ENCODE measurements at regions not wholly inside any gene's neighbourhood (a gene's known extent, or its start where the extent isn't known, plus 50 kb on each side); places are given as distances from the start of the nearest gene placed in this dataset.
A peak's percentile ranks its signal among the peaks of the same experiment; 100 is the strongest.
"Not testable (repeated sequence)": the region's sequence is repeated elsewhere in the genome, so short reads cannot be mapped to it uniquely, and the experiment has no call there.

- ATAC-seq: no peak
Measured at GRCh38 chr2:208686665-208687064, 280.1 kb downstream of the PTH2R start.

- not testable (repeated sequence) for ATAC-seq
Measured at GRCh38 chr2:208687720-208688119, 281.1 kb downstream of the PTH2R start.

- ATAC-seq: no peak
Measured at GRCh38 chr2:208698114-208698513, 291.5 kb downstream of the PTH2R start.

- no peak for ATAC-seq
Measured at GRCh38 chr2:208708486-208708885, 301.9 kb downstream of the PTH2R start.

- ATAC-seq: no peak
Measured at GRCh38 chr2:208711598-208711997, 305.0 kb downstream of the PTH2R start.

- ATAC-seq: no peak
Measured at GRCh38 chr2:208713066-208713745, 306.6 kb downstream of the PTH2R start.

- ATAC-seq: no peak
Measured at GRCh38 chr2:208718828-208719227, 312.2 kb downstream of the PTH2R start.

GRCh38 chr2:208722731-208723130, 316.1 kb downstream of the PTH2R start:
- no peak for ATAC-seq

GRCh38 chr2:208725280-208725679, 318.7 kb downstream of the PTH2R start:
- no peak for ATAC-seq

GRCh38 chr2:208726242-208726641, 319.6 kb downstream of the PTH2R start:
- ATAC-seq: no peak

- not testable (repeated sequence) for ATAC-seq
Measured at GRCh38 chr2:208751663-208752415, 345.2 kb downstream of the PTH2R start.

GRCh38 chr2:208757364-208757763, 350.8 kb downstream of the PTH2R start:
- ATAC-seq: no peak

GRCh38 chr2:208773074-208773473, 366.5 kb downstream of the PTH2R start:
- not testable (repeated sequence) for ATAC-seq

GRCh38 chr2:208781166-208781565, 374.6 kb downstream of the PTH2R start:
- no peak for ATAC-seq

- ATAC-seq: no peak
Measured at GRCh38 chr2:208782097-208782496, 375.5 kb downstream of the PTH2R start.

GRCh38 chr2:208783184-208783583, 376.6 kb downstream of the PTH2R start:
- no peak for ATAC-seq

- not testable (repeated sequence) for ATAC-seq
Measured at GRCh38 chr2:208784774-208785173, 378.2 kb downstream of the PTH2R start.

GRCh38 chr2:208791257-208791656, 384.7 kb downstream of the PTH2R start:
- ATAC-seq: no peak

GRCh38 chr2:208792766-208793165, 386.2 kb downstream of the PTH2R start:
- peak; percentile 69 for ATAC-seq

- ATAC-seq: peak; percentile 66
Measured at GRCh38 chr2:208793434-208793833, 386.8 kb downstream of the PTH2R start.

GRCh38 chr2:208794288-208794975, 387.8 kb downstream of the PTH2R start:
- no peak for ATAC-seq

GRCh38 chr2:208798698-208799097, 392.1 kb downstream of the PTH2R start:
- ATAC-seq: no peak

- no peak for ATAC-seq
Measured at GRCh38 chr2:208799397-208799796, 392.8 kb downstream of the PTH2R start.

- not testable (repeated sequence) for ATAC-seq
Measured at GRCh38 chr2:208800887-208801286, 394.3 kb downstream of the PTH2R start.

Measured in esophagus mucosa (tissue), 1 donor.